HG02623 (cell line): ENCODE measurements at regions not wholly inside any gene's neighbourhood (a gene's known extent, or its start where the extent isn't known, plus 50 kb on each side); places are given as distances from the start of the nearest gene placed in this dataset.
"Not testable (repeated sequence)": the region's sequence is repeated elsewhere in the genome, so short reads cannot be mapped to it uniquely, and the experiment has no call there.

Experiments used
- ATAC-seq: cut with Tn5 transposase; IDR thresholded peaks from one replicate; pipeline ENCODE4 v1.9.1; 2021; ENCODE audit warnings: moderate library complexity; ENCODE audit not compliant: unreplicated experiment

DNA sequence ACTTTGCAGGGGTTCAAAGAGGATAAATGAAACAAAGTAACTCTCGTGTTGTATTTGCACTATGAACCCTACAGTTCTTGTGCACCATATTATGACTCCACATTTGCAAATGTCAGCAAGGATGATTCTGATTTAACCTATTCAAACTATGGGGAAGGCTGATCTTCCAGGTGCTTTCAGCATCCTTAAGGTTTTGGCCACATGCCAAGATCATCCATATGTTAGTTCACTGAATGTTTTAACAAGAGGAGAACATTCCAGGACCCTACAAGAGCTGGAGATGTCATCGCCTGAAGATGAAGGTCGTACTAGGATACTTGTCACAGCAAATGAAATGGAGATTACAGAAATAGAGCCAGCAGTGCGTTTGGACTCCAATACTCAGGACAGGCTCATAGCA is 114.2 kb downstream of the DHRS2 start:
- no peak for ATAC-seq

DNA sequence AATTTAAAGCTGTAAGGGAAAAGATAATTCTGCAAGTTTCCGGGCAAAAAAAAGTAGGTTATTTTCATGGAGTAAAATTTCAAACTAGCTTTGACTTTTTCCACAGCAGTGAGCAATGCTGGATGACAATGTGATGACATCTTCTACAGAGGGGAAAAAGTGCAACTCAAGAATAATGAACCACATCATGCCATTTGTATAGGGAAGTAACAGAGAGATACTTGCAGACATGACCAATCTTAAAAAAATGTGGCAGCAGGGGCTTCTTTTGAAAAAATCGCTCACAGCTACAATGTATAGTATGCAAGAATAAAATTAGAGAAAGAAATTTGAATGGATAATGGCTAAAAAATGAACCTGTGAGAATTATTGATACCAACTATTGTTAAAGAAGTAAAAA is 115.5 kb downstream of the DHRS2 start:
- no peak for ATAC-seq

DNA sequence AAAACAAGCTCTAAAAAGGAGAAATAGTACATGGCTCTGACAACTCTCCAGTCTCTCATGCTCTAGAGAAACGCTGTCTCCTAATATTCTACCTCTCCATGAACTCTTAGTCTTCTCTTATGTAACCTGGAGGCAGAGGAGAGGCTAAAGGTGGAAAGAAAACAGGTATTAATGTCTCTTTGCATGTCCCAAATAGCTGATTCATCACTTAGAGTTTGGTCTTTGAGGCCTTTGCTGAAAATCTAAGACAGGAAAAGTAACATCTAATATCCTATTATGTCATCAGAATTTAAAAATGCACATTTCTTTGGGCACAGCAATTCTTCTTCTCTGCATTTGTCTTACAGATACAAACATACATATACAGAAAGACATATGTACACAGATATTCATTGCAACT is 127.2 kb downstream of the DHRS2 start:
- no peak for ATAC-seq

DNA sequence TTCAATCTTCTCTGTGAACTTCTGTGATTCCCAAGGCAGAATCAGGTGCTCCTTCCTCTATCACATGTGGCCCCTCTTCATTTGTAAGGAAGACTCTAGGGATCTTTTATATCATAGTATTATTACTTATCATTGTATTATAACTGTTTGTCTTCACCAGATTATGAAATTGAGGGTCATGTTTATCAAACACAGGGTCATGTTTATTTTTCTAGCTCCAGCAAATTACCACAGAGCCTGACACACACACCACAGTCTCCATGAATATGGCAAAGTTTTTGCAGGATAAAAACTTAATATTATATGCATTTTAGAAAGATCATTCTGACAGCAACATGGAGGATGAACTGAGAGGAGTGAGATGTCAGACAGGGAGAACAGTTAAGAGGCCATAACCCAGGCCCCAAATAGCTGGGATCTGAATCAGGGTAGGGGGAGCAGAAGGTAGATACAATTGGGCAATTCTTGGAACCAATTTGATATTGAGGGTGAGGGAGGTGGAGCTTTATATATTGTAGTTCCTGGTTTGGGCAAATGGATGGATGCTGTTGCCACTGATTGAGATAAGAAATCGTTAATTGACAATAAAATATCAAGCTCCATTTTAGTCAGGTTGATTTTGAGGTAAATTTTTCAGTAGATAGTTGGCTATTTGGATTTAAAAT is 130.7 kb downstream of the DHRS2 start:
- ATAC-seq, result no peak

DNA sequence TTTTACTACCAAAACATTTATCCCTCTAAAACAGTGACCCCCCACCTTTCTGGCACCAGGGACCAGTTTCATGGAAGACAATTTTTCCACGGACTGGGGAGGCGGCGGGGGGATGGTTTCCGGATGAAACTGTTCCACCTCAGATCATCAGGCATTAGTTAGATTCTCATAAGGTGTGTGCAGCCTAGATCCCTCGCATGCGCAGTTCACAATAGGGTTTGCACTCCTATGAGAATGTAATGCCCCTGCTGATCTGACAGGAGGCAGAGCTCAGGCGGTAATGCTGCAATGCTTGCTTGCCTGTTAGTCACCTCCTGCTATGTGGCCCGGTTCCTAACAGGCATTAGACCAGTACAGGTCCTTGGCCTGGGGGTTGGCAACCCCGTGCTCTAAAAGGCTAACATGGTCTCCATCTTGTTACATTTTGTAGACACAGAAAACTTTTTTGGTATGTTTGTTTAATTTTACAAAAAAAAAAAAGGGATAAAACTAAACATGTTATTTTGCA is 133.1 kb downstream of the DHRS2 start:
- not testable (repeated sequence) for ATAC-seq

DNA sequence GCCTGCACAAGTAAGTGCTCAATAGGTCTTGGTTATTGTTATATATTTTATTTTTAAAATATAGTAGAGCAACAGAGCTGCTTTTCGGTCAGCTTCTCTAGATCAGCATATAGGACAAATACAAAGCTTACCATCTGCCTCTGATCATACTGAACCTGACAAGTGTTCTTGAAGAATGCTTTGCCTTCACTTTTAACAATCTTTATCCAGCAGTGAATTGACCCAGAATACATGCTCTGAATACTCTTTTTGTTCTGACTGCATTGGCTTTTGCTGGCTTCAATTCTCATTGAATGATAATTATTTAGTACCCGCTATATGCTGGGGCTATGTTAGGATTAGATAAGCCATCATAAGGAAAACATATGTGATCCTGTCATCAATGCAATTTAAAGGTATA is 137.8 kb downstream of the DHRS2 start:
- ATAC-seq, result no peak

DNA sequence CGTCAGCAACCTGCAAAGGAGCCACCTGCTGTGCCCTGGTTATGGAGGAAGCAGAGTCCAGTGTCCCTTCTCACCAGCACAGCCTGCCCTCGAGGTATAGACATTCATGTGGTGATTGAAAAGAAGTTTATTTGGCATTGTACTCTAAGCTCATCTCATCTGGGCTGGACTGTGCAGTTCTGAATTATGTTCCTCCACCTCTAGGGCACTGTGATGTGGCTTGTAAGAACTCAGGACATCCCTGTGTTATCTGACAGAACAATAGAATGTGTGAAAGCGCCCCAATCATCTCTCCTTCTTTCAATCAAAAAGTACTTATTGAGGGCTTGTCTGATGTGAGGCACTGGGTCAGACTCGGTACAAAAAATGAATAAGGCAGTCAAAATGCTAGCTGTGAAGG is 140.1 kb downstream of the DHRS2 start:
- no peak for ATAC-seq

DNA sequence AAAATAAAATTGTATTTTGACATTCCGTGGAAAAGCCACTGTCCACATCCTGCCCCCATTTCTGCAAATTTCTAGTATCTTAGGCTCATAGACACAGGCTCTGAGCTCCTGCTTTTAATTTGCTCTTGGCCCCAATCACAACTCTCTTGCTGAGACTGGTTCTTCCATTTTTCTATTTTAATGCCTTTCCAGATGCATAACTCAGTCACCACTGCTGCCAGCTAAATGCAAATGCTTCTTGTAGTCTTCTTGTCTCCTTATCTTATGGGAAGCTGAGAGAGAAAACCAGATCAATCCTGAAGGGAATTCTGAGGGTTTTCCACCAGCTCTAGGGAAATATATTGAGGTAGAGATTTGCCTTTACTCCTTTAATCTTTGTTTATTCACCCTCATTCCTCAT is 149.0 kb downstream of the DHRS2 start:
- no peak for ATAC-seq

DNA sequence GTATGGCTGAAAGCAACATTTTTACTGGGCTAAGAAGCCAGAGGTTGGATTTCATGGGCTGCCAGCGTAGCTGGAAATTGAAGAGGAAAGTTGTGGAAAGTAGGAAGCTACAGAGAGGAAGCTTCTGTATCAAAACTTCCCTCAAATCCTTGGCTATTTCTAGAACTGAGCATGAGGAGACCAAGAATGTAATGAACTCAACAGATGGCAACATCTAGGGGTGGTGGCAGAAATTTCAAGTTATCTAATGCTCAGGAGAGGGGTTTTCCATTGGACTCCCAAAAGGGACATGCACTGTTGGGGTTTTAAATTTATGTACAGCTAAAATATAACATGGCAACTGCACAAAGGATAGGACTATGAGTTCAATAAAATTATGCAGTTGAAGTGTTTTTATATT is 151.3 kb downstream of the DHRS2 start:
- no peak for ATAC-seq

DNA sequence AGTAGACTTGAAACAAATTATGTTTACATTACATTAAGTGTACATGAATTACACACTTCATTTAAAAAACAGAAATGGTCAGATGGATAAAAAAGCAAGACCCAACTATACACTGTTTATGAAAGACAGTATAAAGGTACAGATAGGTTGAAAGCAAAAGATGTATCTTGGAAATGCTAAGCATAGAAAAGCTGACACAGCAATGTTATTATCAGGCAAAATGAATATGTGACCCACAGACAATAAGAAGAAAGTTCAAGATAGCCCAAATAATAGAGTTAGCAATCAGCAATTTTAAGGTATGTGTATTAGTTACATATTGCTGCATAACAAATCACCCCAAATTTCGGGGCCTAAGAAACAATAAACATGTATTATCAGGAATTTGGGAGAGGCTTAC is 153.5 kb downstream of the DHRS2 start:
- ATAC-seq, result no peak

DNA sequence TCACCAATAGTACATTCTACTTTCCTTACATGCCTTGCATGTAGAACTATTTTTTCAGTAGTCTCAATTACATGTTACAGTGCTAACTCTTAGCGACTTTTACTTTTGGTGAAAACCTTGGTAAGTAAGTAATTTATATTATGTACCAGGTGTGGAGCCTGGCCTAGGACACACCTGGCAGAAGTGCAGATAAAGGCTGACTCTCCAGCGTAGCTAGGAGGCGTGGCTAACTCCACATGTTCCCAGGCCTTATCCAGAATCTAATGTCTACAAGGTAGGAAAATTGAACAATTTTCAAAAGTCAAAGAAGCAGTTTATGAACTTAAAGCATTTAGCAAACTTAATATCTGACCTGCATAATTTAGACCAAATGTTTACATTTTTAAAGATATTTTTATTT is 157.4 kb downstream of the DHRS2 start:
- no peak for ATAC-seq

DNA sequence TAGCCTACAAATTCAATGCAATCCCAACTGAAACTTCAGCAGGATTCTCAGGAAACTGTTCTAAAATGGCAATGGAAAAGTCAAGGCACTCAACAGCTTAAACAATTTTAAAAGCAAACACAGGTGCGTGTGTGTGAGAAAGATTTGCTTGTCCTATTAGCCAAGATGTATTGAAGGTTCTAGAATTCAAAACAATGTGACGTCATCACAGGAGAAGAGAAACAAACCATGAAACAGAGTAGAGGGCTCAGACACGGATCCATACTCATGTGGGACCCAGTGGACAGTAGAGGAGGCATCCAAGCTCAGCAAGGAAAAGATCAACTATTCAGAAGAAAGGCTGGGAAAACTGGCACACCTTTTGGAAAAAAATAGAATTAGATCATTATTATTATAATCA is 152.8 kb upstream of the DHRS4 start:
- no peak for ATAC-seq

DNA sequence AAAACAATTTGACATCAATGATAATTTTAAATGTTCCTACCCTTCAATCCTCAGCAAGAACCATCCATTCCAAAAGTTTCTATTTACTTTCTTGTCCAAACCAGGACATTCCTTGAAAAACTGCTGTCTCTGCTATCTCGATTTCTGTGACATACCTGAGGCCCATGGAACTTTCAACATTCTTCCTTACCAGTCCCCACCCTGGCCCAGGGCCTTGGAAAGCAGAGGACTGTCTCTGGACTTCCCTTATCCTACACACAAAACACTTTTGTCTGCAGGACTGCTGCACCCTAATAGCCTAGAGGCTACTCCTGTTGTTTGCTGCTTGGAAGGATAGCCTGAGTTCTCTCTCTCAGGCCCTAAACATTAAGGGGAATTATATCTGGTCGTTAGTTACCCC is 151.8 kb upstream of the DHRS4 start:
- ATAC-seq, result no peak

DNA sequence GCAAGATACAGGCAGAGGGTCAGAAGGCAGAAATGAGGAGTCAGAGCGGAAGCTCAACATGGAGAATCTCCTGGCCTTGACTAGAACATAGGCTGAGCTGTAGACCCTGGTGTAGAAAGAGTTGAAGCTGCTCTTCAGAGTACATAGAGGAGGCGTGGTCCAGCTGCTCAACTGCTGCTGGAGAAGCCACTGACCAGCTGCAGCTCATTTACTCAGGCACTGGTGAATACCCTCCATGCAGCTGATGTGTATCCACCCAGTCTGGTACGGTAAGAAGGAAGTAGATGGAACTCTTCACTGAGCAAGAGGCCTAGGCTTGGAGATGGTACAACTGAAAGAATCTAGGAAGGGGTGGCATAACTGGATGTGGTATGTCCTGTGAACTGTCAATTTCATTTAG is 148.8 kb upstream of the DHRS4 start:
- ATAC-seq, result no peak

DNA sequence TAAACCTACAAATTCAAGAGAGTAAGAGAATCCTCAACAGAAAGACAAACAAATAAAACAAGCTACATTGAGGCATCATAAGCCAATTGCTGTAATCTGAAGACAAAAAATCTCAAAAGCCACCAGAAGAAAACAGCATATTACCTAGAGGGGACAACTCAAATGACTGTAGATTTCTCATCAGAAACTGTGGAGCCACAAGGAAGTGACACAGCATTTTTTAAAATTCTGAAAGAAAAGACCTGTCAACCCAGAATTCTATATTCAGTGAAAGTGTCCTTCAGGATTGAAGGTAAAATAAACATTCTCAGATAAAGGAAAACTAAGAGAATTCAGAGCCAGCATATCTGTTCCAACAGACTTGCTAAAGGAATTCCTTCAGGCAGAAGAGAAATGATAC is 147.8 kb upstream of the DHRS4 start:
- no peak for ATAC-seq

DNA sequence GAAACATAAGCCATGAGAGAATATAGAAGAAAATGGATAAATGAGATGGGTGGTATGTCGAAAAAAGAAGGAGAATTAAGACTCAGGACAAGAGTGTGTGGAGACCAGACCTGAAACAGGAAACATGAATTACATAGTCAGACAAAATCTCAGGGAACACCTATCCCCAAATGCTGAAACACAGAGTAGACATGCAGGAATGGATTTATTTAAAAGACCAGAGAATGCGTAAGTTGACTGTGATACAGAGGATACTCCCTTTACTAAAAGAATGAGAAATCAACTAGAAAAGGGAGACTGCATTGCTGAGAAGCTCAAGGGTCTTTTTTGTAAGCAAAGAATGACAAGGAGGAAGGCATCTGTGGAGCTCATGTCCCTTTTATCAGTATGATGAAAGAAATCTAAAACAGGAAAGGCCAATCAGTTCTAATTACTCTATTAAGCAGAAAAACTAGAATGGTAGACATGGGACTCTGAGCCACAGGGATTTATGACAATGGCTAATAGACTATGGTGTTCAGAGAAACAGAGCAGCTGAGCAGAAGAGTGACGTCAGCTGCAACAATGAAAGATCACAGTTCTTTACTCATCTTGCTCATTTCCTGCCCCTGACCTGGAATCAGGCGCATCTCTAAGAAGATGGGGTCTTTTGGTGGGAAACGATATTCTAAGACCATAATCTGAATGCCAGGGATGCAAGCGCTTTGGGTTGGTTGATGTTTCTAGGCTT is 138.9 kb upstream of the DHRS4 start:
- ATAC-seq, result no peak

DNA sequence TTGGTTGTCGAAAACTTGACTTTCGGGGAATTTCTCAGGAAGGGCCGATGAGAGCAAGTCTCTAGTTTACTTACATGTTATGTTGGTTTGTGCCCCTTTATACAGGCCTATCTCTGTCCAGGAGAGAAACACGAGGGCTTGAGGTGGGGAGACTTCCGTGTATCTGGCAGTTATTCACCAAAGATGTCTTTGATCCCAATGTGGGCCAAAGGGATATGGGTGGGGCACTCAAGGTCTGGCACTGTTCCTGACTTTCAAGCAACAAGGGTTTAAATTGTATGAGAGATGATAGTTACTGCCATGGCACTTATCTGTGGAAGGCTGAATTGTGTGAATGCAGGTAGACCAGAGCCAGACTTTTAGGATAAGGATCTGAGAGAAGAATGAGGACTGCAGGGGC is 137.2 kb upstream of the DHRS4 start:
- ATAC-seq, result no peak

DNA sequence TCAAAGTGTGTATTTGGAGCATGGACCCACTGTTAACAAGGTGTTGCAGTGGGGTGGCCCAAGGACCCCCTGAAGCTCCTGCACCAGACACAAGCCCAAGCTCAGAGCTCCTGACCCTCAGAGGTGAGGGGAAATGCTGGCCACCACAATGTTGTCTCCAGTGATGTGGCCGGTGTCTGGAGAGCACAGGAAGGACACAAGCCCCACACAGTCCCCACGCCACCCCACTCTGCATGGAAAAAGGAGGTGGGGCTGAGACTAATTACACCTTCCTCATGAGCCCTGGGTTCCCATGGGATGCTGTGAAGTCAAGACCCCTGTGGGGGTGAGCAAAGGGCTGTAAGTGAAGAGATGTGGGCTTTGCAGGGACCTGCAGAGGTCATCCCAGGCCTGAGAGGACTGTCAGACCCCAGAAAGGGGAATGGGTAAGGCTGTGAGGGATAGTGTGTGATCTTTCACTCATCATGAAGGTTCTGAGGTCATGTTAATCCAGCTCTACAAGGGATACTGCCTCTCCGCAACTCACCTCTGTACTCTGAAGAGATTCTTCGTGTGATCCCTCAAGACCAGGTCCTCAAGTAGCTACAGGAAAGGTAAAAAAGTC is 136.3 kb upstream of the DHRS4 start:
- no peak for ATAC-seq

DNA sequence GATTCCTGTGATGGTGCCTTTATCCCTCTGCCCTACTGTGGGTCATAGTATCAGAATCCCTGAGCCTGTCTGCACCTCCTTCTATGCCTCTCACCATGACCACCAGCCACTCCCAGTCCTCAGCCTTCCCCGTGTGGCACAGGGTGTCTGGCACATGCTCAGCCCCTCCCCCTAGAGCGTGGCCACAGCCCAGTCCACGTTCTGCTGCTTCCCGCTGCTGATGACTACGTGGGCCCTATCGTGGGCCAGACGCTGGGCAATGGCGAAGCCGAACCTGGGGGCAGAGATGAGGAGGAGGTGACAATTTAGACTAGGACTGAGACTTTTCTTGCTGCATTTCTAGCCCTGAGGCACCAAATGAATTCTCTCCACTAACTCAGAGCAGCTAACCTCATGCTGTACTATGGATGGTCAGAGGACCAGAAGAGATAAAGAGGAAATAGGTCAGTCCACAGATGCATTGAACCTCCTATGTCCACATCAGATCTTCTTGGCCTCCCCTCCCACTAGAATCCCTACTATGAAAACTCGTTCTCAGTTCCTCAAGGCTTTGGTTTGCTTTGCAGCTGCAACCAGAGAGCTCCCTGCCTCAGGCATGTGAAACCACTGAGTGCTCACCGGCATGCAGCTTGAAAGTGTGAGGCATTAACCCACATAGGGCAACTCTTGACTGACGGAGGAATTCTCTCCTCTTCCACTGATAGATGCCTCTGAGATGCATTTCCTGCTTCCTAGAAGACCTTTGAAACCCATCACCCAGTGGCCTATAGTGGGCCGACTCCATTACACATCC is 126.3 kb upstream of the DHRS4 start:
- no peak for ATAC-seq

DNA sequence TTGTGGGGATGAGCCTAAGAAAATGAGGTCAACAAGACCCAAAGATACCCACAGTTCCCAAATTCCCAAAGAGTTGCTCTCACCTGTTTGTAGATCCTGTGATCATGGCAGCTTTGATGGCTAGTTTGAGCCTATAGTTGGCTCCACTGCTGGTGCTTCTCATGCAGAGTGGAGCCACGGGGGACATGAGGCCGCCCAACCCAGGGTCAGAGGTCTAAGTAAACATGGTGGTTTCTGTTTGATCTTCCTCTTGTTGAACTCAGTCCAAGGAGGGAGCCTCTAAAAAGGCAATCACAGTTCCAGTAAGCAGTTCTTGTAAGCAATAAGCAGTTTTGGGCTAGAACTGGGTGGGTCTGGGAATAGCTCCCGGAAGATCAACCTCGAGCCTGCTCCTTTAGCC is 125.6 kb upstream of the DHRS4 start:
- ATAC-seq, result no peak

DNA sequence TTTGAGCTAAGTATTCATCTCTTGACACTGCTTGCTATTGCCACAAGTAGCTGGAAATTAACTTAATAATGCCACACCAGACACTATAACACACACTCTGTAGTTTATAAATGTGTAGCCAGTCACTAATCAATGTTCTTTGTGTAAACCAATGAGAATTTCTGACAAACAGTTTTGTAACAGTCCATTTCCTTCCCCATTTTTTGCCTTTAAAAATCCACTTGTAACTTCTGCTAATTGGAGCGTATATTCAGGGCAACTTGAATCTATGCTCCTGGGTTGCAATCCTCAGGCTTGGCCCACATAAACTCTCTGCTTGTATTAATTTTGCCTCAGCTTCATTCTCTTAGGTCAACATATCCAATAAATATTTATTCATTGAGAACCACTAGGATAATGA is 125.0 kb upstream of the DHRS4 start:
- ATAC-seq, result no peak
